SU-DHL-6 (cell line): ENCODE measurements at regions not wholly inside any gene's neighbourhood (a gene's known extent, or its start where the extent isn't known, plus 50 kb on each side); places are given as distances from the start of the nearest gene placed in this dataset.

ENCODE experiments used
- H2AFZ ChIP-seq: fragments of 200-600 bp; sonication (generic); 2 replicates; pipeline ENCODE4 v1.6.1; 2014; ENCODE audit warnings: low read depth, mild to moderate bottlenecking, moderate library complexity, mixed read lengths, antibody characterized with exemption, low read length; ENCODE audit not compliant: severe bottlenecking
- H3F3A ChIP-seq: fragments of 200-600 bp; shearing (Covaris generic); 2 replicates; pipeline ENCODE4 v1.6.0; 2016; ENCODE audit warnings: antibody characterized with exemption, mild to moderate bottlenecking; ENCODE audit not compliant: insufficient read depth
- H3K27ac ChIP-seq: fragments of 200-600 bp; sonication (generic); 2 replicates; pipeline ENCODE4 v1.5.1; 2016; ENCODE audit warnings: low read depth, mild to moderate bottlenecking, low read length, moderate library complexity, mixed read lengths
- H3K27me3 ChIP-seq: fragments of 200-600 bp; sonication (generic), shearing (Covaris generic); 2 replicates; pipeline ENCODE4 v1.6.0; 2014; ENCODE audit warnings: mild to moderate bottlenecking, low read length
- H3K36me3 ChIP-seq: fragments of 200-600 bp; sonication (generic); 2 replicates; pipeline ENCODE4 v1.6.1; 2014; ENCODE audit warnings: mild to moderate bottlenecking, low read length, mixed read lengths
- H3K4me2 ChIP-seq: fragments of 300-600, 200-600 bp; shearing (Covaris generic), sonication (generic); 2 replicates; pipeline ENCODE4 v1.6.0; 2014; ENCODE audit warnings: low read length, low read depth, mild to moderate bottlenecking; ENCODE audit not compliant: poor library complexity, severe bottlenecking
- H3K4me3 ChIP-seq: fragments of 200-600 bp; sonication (generic); 2 replicates; pipeline ENCODE4 v1.5.1; 2014; ENCODE audit warnings: antibody characterized with exemption, low read length, mild to moderate bottlenecking, mixed read lengths; ENCODE audit not compliant: insufficient read depth, poor library complexity, severe bottlenecking
- H3K79me2 ChIP-seq: fragments of 200-600 bp; sonication (generic); 2 replicates; pipeline ENCODE4 v1.6.1; 2014; ENCODE audit warnings: mild to moderate bottlenecking, low read length, moderate library complexity; ENCODE audit not compliant: insufficient read depth
- H3K9ac ChIP-seq: fragments of 200-600 bp; sonication (generic); 2 replicates; pipeline ENCODE4 v1.7.0; 2014; ENCODE audit warnings: mild to moderate bottlenecking, low read length
- H3K9me2 ChIP-seq: fragments of 200-600 bp; sonication (generic); replicated peaks from 2 replicates; pipeline ENCODE4 v1.6.1; 2014; ENCODE audit warnings: low read length; ENCODE audit not compliant: insufficient read depth
- H3K9me3 ChIP-seq: fragments of 200-600 bp; sonication (generic); 2 replicates; pipeline ENCODE4 v1.6.1; 2014; ENCODE audit warnings: low read length, mixed read lengths; ENCODE audit not compliant: insufficient read depth
- H4K20me1 ChIP-seq: fragments of 200-600 bp; sonication (generic); 2 replicates; pipeline ENCODE4 v1.6.1; 2014; ENCODE audit warnings: low read depth, mild to moderate bottlenecking, antibody characterized with exemption, low read length, moderate library complexity, mixed read lengths
- EZH2phosphoT487 ChIP-seq: fragments of 200-600 bp; sonication (generic), shearing (Covaris generic); conservative IDR thresholded peaks from 2 replicates; pipeline ENCODE4 v1.6.1; 2018; ENCODE audit warnings: mild to moderate bottlenecking, antibody characterized with exemption, low read length, moderate library complexity, mixed read lengths
- TF ChIP-seq, protein P1 (sequence below): fragments of 200-600 bp; sonication (generic); IDR thresholded peaks from one replicate; pipeline ENCODE4 v1.5.1; 2017; ENCODE audit warnings: antibody characterized with exemption, mild to moderate bottlenecking, low read length, moderate library complexity; ENCODE audit not compliant: insufficient read depth, poor library complexity, severe bottlenecking

DNA sequence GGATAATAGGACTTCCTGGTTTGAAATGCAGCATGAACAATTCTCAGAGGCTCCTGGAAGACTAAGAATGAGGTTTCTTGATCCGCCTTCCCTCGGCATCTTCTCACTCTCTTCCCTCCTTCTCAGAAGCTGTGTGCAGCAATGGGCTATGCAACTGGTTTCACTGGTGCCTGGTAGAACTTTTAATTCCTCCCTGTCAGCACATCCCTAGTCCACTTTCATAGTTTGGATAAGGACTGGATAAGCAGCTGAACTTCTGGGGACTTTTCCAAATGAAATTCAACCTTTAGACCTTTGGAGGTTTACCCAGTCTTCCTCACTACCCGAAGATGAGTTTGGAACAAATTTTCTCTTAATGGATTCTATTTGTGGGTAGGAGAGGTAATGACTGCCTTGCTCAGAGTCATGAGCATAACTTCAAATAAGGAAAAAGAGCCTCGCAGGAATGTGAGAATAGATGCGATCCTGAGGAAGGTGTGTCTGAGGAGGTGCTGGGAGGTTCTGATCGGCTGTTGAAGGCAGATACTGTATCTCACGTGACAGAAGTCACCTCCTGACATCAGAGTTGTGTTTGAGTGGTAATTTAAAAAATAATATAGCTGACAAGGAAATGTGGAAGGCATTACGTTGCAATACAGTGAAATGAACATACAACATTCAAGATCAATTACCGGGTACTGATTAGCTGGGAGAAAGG lies 56.0 kb upstream of the HAND2 start:
- Histone ChIP-seq H3K9me2 (no peaks in the 10 kb centered on the region), H3K9me3 (no peaks in the 10 kb centered on the region), H3K27me3 (no peaks in the 10 kb centered on the region), H3K9ac (no peak overlapping the region), H2AFZ (no peak overlapping the region), H3K4me3 (no peak overlapping the region), H3K4me2 (no peak overlapping the region), H3K36me3 (no peaks in the 10 kb centered on the region), H3F3A (no peaks in the 10 kb centered on the region), H3K27ac (no peak overlapping the region), H3K79me2 (no peaks in the 10 kb centered on the region), H4K20me1 (no peaks in the 10 kb centered on the region)
- TF ChIP-seq, protein P1, sequence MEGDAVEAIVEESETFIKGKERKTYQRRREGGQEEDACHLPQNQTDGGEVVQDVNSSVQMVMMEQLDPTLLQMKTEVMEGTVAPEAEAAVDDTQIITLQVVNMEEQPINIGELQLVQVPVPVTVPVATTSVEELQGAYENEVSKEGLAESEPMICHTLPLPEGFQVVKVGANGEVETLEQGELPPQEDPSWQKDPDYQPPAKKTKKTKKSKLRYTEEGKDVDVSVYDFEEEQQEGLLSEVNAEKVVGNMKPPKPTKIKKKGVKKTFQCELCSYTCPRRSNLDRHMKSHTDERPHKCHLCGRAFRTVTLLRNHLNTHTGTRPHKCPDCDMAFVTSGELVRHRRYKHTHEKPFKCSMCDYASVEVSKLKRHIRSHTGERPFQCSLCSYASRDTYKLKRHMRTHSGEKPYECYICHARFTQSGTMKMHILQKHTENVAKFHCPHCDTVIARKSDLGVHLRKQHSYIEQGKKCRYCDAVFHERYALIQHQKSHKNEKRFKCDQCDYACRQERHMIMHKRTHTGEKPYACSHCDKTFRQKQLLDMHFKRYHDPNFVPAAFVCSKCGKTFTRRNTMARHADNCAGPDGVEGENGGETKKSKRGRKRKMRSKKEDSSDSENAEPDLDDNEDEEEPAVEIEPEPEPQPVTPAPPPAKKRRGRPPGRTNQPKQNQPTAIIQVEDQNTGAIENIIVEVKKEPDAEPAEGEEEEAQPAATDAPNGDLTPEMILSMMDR: no peak
- no peak for TF ChIP-seq EZH2phosphoT487

DNA sequence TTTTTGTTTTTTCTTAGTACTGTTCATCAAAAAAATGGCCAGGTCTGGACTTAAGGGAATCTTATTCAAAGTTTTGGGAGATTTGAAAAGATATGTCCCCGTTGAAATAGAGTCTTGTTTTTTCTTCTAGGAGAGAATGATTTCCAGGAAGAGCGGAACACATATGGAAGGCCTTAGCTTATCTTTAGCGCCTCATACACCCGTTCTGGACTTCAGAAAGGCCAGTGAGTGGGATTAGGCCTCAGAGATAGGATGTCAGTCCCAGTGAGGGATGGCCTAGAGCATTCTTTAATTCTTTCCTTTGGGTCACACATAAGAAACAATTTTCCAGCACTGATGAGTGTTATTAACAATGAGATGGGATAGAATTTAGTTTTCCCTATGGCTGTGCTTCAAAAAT lies 54.5 kb upstream of the HAND2 start:
- no peaks in the 10 kb centered on the region for H3F3A ChIP-seq
- no peaks in the 10 kb centered on the region for H3K9me3 ChIP-seq
- H4K20me1 ChIP-seq: no peaks in the 10 kb centered on the region
- H3K27ac ChIP-seq: no peak overlapping the region
- no peaks in the 10 kb centered on the region for H3K79me2 ChIP-seq
- no peak overlapping the region for H2AFZ ChIP-seq
- H3K4me3 ChIP-seq: no peak overlapping the region
- H3K27me3 ChIP-seq: no peaks in the 10 kb centered on the region
- H3K9me2 ChIP-seq: no peaks in the 10 kb centered on the region
- H3K9ac ChIP-seq: no peak overlapping the region
- no peak for TF ChIP-seq EZH2phosphoT487
- H3K36me3 ChIP-seq: no peaks in the 10 kb centered on the region
- no peak overlapping the region for H3K4me2 ChIP-seq
